Endothelial cell (in vitro differentiated cells): ENCODE measurements at regions not wholly inside any gene's neighbourhood (a gene's known extent, or its start where the extent isn't known, plus 50 kb on each side); places are given as distances from the start of the nearest gene placed in this dataset.
"Not testable (repeated sequence)": the region's sequence is repeated elsewhere in the genome, so short reads cannot be mapped to it uniquely, and the experiment has no call there.

Experiments used
- DNase-seq: peaks from one replicate; pipeline ENCODE4 v3.0.0; 2021; ENCODE audit warnings: low spot score
- H3K27ac Mint-ChIP-seq: one replicate; pipeline ENCODE4 v1.8.0; 2021; ENCODE audit warnings: mixed read lengths, inconsistent platforms; ENCODE audit not compliant: unreplicated experiment
- H3K27me3 Mint-ChIP-seq: one replicate; pipeline ENCODE4 v1.8.0; 2021; ENCODE audit warnings: mild to moderate bottlenecking, moderate library complexity, mixed read lengths, inconsistent platforms; ENCODE audit not compliant: unreplicated experiment
- H3K36me3 Mint-ChIP-seq: one replicate; pipeline ENCODE4 v1.8.0; 2021; ENCODE audit warnings: mild to moderate bottlenecking, low read depth, mixed read lengths, inconsistent platforms; ENCODE audit not compliant: unreplicated experiment
- H3K4me1 Mint-ChIP-seq: one replicate; pipeline ENCODE4 v1.8.0; 2021; ENCODE audit warnings: mild to moderate bottlenecking, mixed read lengths, inconsistent platforms; ENCODE audit not compliant: unreplicated experiment
- H3K4me3 Mint-ChIP-seq: one replicate; pipeline ENCODE4 v1.8.0; 2021; ENCODE audit warnings: mild to moderate bottlenecking, mixed read lengths, inconsistent platforms; ENCODE audit not compliant: unreplicated experiment
- H3K9me3 Mint-ChIP-seq: one replicate; pipeline ENCODE4 v1.8.0; 2021; ENCODE audit warnings: mixed read lengths, inconsistent platforms; ENCODE audit not compliant: unreplicated experiment
- CTCF ChIP-seq: fragments of 200-600 bp; sonication (generic); IDR thresholded peaks from one replicate; pipeline ENCODE4 v1.5.0; 2021; ENCODE audit warnings: antibody characterized with exemption; ENCODE audit not compliant: unreplicated experiment

- no peak overlapping the region for H3K4me3 Mint-ChIP-seq
- peaks cover 11% of the 10 kb centered on the region for H3K4me1 Mint-ChIP-seq
- H3K36me3 Mint-ChIP-seq: no peaks in the 10 kb centered on the region
- no peak for DNase-seq
- H3K9me3 Mint-ChIP-seq: no peaks in the 10 kb centered on the region
- no peaks in the 10 kb centered on the region for H3K27me3 Mint-ChIP-seq
- no peak overlapping the region for H3K27ac Mint-ChIP-seq
- no peak for TF ChIP-seq CTCF
Observed at GRCh38 chr3:34504775-34505174, 706.3 kb downstream of the PDCD6IP start.

GRCh38 chr3:34508732-34509131 lies 710.3 kb downstream of the PDCD6IP start:
- H3K27me3 Mint-ChIP-seq: no peaks in the 10 kb centered on the region
- no peaks in the 10 kb centered on the region for H3K9me3 Mint-ChIP-seq
- no peak overlapping the region for H3K4me3 Mint-ChIP-seq
- H3K4me1 Mint-ChIP-seq: peaks cover 9% of the 10 kb centered on the region
- DNase-seq: no peak
- H3K27ac Mint-ChIP-seq: no peak overlapping the region
- H3K36me3 Mint-ChIP-seq: no peaks in the 10 kb centered on the region
- TF ChIP-seq CTCF: no peak

DNA sequence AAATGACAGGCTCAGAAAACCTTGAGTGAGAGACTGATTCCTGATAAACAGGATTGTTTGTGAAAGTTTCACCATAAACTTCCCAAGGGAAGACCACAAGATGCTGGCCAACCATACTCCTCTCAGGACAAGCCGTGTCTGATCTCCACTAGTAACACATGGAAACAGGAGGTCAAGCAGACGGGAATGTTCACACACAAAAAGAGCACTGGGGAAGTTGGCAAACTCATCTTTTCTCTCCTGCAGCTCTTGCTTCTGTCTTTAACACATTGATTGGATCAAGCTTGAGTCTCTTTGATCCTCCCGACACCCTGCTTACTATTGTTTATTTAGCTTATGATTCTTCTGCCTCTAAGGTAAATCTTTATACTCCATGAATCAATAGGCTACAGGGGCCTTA lies 713.5 kb downstream of the PDCD6IP start:
- H3K27me3 Mint-ChIP-seq: no peaks in the 10 kb centered on the region
- no peaks in the 10 kb centered on the region for H3K4me1 Mint-ChIP-seq
- H3K27ac Mint-ChIP-seq: no peak overlapping the region
- TF ChIP-seq CTCF: no peak
- no peak overlapping the region for H3K4me3 Mint-ChIP-seq
- no peak for DNase-seq
- H3K9me3 Mint-ChIP-seq: no peaks in the 10 kb centered on the region
- H3K36me3 Mint-ChIP-seq: no peaks in the 10 kb centered on the region

DNA sequence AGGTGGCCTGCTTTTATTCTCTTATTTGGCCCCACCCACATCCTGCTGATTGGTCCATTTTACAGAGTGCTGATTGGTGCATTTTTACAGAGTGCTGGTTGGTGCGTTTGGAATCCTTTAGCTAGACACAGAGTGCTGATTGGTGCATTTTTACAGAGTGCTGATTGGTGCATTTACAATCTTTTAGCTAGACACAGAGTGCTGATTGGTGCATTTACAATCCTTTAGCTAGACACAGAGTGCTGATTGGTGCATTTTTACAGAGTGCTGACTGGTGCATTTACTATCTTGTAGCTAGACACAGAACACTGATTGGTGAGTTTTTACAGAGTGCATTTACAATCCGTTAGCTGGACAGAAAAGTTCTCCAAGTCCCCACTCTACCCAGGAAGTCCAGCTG lies 720.6 kb downstream of the PDCD6IP start:
- H3K4me3 Mint-ChIP-seq, H3K9me3 Mint-ChIP-seq, H3K36me3 Mint-ChIP-seq, H3K4me1 Mint-ChIP-seq, H3K27me3 Mint-ChIP-seq, H3K27ac Mint-ChIP-seq, DNase-seq: not testable (repeated sequence)

- H3K36me3 Mint-ChIP-seq: no peaks in the 10 kb centered on the region
Observed at GRCh38 chr3:34531156-34531555, 732.7 kb downstream of the PDCD6IP start.

More at GRCh38 chr3:34531156-34531555, 732.7 kb downstream of the PDCD6IP start:
- no peaks in the 10 kb centered on the region for H3K9me3 Mint-ChIP-seq
- no peak for DNase-seq
- no peak overlapping the region for H3K4me3 Mint-ChIP-seq
- H3K27ac Mint-ChIP-seq: no peak overlapping the region
- no peak for TF ChIP-seq CTCF
- H3K27me3 Mint-ChIP-seq: no peaks in the 10 kb centered on the region
- no peaks in the 10 kb centered on the region for H3K4me1 Mint-ChIP-seq
